ENCODE measurements at regions not wholly inside any gene's neighbourhood (a gene's known extent, or its start where the extent isn't known, plus 50 kb on each side); places are given as distances from the start of the nearest gene placed in this dataset.

- Mint-ChIP-seq H3K27me3 (ENCODE audit: unreplicated experiment) (peaks cover 2% of the 10 kb centered on the region), H3K4me1 (ENCODE audit: unreplicated experiment) (no peaks in the 10 kb centered on the region), H3K36me3 (ENCODE audit: unreplicated experiment) (no peaks in the 10 kb centered on the region), H3K9me3 (ENCODE audit: unreplicated experiment) (peaks cover 7% of the 10 kb centered on the region), H3K27ac (ENCODE audit: unreplicated experiment) (no peak overlapping the region), H3K4me3 (ENCODE audit: unreplicated experiment) (no peak overlapping the region)
- no peak for DNase-seq (ENCODE audit: extremely low spot score, unreplicated experiment)
- TF ChIP-seq, protein P1, sequence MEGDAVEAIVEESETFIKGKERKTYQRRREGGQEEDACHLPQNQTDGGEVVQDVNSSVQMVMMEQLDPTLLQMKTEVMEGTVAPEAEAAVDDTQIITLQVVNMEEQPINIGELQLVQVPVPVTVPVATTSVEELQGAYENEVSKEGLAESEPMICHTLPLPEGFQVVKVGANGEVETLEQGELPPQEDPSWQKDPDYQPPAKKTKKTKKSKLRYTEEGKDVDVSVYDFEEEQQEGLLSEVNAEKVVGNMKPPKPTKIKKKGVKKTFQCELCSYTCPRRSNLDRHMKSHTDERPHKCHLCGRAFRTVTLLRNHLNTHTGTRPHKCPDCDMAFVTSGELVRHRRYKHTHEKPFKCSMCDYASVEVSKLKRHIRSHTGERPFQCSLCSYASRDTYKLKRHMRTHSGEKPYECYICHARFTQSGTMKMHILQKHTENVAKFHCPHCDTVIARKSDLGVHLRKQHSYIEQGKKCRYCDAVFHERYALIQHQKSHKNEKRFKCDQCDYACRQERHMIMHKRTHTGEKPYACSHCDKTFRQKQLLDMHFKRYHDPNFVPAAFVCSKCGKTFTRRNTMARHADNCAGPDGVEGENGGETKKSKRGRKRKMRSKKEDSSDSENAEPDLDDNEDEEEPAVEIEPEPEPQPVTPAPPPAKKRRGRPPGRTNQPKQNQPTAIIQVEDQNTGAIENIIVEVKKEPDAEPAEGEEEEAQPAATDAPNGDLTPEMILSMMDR (IDR thresholded peaks at IDR 0.05) = no peak
Measured at GRCh38 chr6:93124006-93124632, 295.2 kb downstream of the EPHA7 start.

DNA sequence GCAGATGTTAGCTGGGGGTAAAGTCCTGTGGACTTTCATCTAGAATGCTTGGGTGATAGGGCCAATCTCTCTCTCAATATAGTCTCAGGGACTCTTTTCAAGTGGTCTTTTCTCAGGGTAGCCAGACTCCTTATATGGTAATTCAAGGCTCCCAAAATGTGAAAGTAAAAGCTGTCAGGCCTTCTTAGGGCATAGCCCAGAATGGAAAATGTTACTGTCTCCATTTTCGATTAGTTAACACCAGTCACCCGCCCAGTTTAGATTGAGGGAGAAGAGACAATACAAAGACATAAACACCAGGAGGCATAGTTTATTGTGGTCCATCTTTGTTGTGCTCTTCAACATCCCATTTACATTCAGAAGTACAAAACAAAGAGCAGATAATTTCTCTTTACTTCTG is 295.8 kb downstream of the EPHA7 start:
- TF ChIP-seq, protein P1 (IDR thresholded peaks at IDR 0.05) = no peak
- Mint-ChIP-seq H3K27me3 (ENCODE audit: unreplicated experiment) (no peaks in the 10 kb centered on the region), H3K36me3 (ENCODE audit: unreplicated experiment) (no peaks in the 10 kb centered on the region), H3K27ac (ENCODE audit: unreplicated experiment) (no peak overlapping the region), H3K4me1 (ENCODE audit: unreplicated experiment) (no peaks in the 10 kb centered on the region), H3K9me3 (ENCODE audit: unreplicated experiment) (peaks cover 7% of the 10 kb centered on the region), H3K4me3 (ENCODE audit: unreplicated experiment) (no peak overlapping the region)
- no peak for DNase-seq (ENCODE audit: extremely low spot score, unreplicated experiment)

DNA sequence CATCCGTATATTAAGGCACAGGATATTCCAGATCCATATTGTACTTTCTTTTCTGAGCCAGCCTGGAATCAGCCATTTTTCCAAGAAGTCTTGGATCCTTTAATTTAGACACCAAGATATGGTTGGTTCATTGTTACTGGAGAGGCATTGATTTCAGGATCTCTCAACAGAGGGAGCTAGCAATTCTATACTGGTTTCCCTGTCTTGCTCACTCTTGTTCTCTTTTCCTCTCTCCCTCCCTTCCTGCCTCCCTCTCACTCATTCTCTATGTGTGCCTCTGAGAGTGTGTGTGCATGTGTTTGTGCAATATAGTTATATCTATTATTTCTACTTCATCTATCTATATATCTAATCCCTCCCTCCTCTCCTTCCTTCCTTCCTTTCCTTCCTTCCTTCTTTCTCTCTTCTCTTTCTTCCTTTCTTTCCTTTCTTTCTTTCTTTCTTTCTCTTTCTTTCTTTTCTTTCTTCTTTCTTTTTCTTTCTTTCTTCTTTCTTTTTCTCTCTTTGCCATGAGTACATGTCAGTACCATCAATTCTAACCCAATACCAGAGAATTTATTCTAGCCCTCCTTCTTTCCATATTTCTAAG is 299.1 kb downstream of the EPHA7 start:
- no peaks in the 10 kb centered on the region for H3K9me3 Mint-ChIP-seq (ENCODE audit: unreplicated experiment)
- no peak for DNase-seq (ENCODE audit: extremely low spot score, unreplicated experiment)
- TF ChIP-seq, protein P1 (IDR thresholded peaks at IDR 0.05) = no peak
- H3K4me3 Mint-ChIP-seq (ENCODE audit: unreplicated experiment) = no peak overlapping the region
- peaks cover 2% of the 10 kb centered on the region for H3K27me3 Mint-ChIP-seq (ENCODE audit: unreplicated experiment)
- no peaks in the 10 kb centered on the region for H3K4me1 Mint-ChIP-seq (ENCODE audit: unreplicated experiment)
- H3K36me3 Mint-ChIP-seq (ENCODE audit: unreplicated experiment) = no peaks in the 10 kb centered on the region
- no peak overlapping the region for H3K27ac Mint-ChIP-seq (ENCODE audit: unreplicated experiment)

DNA sequence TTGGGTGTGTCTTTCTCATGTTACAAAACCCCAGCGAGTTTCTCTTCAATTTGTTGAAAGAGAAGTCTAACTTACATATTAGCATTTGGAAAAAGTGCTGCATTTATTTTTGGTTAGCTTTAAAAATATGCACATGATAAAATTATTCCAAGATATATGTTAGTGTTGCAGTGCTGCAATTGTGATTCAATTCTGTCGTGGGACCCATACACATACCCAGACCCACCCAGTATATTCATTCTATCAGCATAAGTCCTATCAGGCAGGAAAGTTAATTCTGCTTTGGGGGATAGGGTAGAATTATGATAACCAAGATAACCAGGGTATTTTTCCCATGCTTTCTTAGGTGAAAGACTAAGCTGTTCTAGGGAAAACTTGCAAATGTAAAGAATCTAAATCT is 313.5 kb downstream of the EPHA7 start:
- H3K9me3 Mint-ChIP-seq (ENCODE audit: unreplicated experiment) = no peaks in the 10 kb centered on the region

DNA sequence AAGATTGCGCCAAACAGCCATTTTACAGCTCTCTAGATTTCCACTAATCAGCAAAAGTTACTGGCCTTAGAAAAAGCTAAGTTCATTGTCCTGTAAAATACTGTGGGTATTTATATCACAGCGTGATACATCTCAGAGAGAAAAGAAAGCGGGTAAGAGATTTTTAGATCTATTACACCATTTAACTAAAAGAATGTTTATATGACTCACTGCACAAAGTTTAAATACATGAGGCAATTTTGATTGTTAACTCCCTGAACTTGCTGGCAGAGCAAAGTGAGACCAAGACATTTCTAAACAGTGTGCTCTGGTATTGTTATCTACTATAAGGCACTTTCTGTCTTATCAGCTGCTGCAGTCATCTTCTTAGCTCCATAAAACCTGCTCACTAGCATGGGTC is 314.3 kb downstream of the EPHA7 start:
- no peak for DNase-seq (ENCODE audit: extremely low spot score, unreplicated experiment)
- H3K27ac Mint-ChIP-seq (ENCODE audit: unreplicated experiment) = no peak overlapping the region
- no peaks in the 10 kb centered on the region for H3K36me3 Mint-ChIP-seq (ENCODE audit: unreplicated experiment)
- H3K4me1 Mint-ChIP-seq (ENCODE audit: unreplicated experiment) = no peaks in the 10 kb centered on the region
- H3K27me3 Mint-ChIP-seq (ENCODE audit: unreplicated experiment) = no peaks in the 10 kb centered on the region
- no peaks in the 10 kb centered on the region for H3K9me3 Mint-ChIP-seq (ENCODE audit: unreplicated experiment)
- H3K4me3 Mint-ChIP-seq (ENCODE audit: unreplicated experiment) = no peak overlapping the region
- TF ChIP-seq, protein P1 (IDR thresholded peaks at IDR 0.05) = no peak

More for the DNA sequence above, 313.5 kb downstream of the EPHA7 start:
- Mint-ChIP-seq H3K27ac (ENCODE audit: unreplicated experiment) (no peak overlapping the region), H3K4me3 (ENCODE audit: unreplicated experiment) (no peak overlapping the region), H3K27me3 (ENCODE audit: unreplicated experiment) (no peaks in the 10 kb centered on the region), H3K4me1 (ENCODE audit: unreplicated experiment) (no peaks in the 10 kb centered on the region), H3K36me3 (ENCODE audit: unreplicated experiment) (no peaks in the 10 kb centered on the region)
- TF ChIP-seq, protein P1 (IDR thresholded peaks at IDR 0.05) = no peak
- DNase-seq (ENCODE audit: extremely low spot score, unreplicated experiment) = no peak

Data from osteocyte (in vitro differentiated cells).